Transverse colon (tissue), 4 donors: ENCODE measurements at regions not wholly inside any gene's neighbourhood (a gene's known extent, or its start where the extent isn't known, plus 50 kb on each side); places are given as distances from the start of the nearest gene placed in this dataset.

ENCODE experiments used
- DNase-seq: peaks from one replicate; pipeline ENCODE4 v3.0.0-alpha.2; 2019
- H3K27ac ChIP-seq, 4 donors: fragments of 200-600 bp; sonication (generic); 2 replicates each; pipeline ENCODE4 v1.5.1; 2016 to 2018; ENCODE audit warnings: inconsistent platforms in 4 of 4
- H3K27me3 ChIP-seq: fragments of 200-600 bp; sonication (generic); 2 replicates; pipeline ENCODE4 v1.5.1; 2017; ENCODE audit warnings: inconsistent platforms
- H3K36me3 ChIP-seq, 4 donors: fragments of 200-600 bp; sonication (generic); 2 replicates each; pipeline ENCODE4 v1.5.1; 2017 to 2019; ENCODE audit warnings: inconsistent platforms in 4 of 4
- H3K4me1 ChIP-seq, 4 donors: fragments of 200-600 bp; sonication (generic); 2 replicates each; pipeline ENCODE4 v1.5.1; 2017 to 2020; ENCODE audit warnings: inconsistent platforms in 4 of 4
- H3K4me3 ChIP-seq, 4 donors: fragments of 200-600 bp; sonication (generic); 1 replicate in 1 of 4; 2 replicates in 3 of 4; pipeline versions ENCODE4 v1.5.1 to v1.6.1; 2017 to 2019; ENCODE audit warnings: inconsistent platforms in 4 of 4
- H3K9me3 ChIP-seq, 2 donors: fragments of 200-600 bp; sonication (generic); 2 replicates each; pipeline ENCODE4 v1.5.1; 2017 to 2019; ENCODE audit warnings: inconsistent platforms in 2 of 2
- EP300 ChIP-seq: sonication (generic); formaldehyde crosslinking; IDR thresholded peaks from one replicate; pipeline ENCODE4 v1.6.1; 2017; ENCODE audit warnings: antibody characterized with exemption, low read depth
- POLR2A ChIP-seq: fragments of 450-650 bp; IDR thresholded peaks from one replicate; pipeline ENCODE4 v1.6.1; 2016; ENCODE audit warnings: antibody characterized with exemption, mild to moderate bottlenecking, moderate library complexity
- POLR2AphosphoS5 ChIP-seq, 3 donors: sonication (generic); formaldehyde crosslinking; IDR thresholded peaks; one replicate each; pipeline ENCODE4 v1.6.1; 2016; ENCODE audit warnings: antibody characterized with exemption in 3 of 3
- WGBS, 2 donors: methylation state at CpG; one replicate each; pipeline ENCODE4 v1.1.5; 2018; ENCODE audit warnings: low coverage in 1 of 2; 5-methylcytosine and 5-hydroxymethylcytosine counted together
- in situ Hi-C, 4 donors: fragments of 200-750 bp; cut with MboI; loops; one replicate each; pipeline versions ENCODE4 v1.15.0 to v1.15.1; 2017; ENCODE audit warnings: low sequenced_read_pairs in 3 of 4, low pct_ligation_motif_present in 1 of 4, low pct_unique_long_range_greater_than_20kb in 1 of 4
- intact Hi-C: fragments of 100-400 bp; cut with DNase I; formaldehyde crosslinking; loops from one replicate; pipeline ENCODE4 v1.15.1; 2023; ENCODE audit warnings: low total_unique reads
- TF ChIP-seq, protein P1 (sequence below), 5 experiments: fragments of 200-600 bp in 3 of 5; fragments of 450-650 bp in 2 of 5; sonication (generic) in 3 of 5; IDR thresholded peaks; 1 replicate in 2 of 5; 2 replicates in 3 of 5; pipeline ENCODE4 v1.5.1; 2016 to 2017; ENCODE audit warnings: antibody characterized with exemption in 5 of 5, inconsistent platforms in 3 of 5, mild to moderate bottlenecking in 2 of 5, moderate library complexity in 1 of 5

DNA sequence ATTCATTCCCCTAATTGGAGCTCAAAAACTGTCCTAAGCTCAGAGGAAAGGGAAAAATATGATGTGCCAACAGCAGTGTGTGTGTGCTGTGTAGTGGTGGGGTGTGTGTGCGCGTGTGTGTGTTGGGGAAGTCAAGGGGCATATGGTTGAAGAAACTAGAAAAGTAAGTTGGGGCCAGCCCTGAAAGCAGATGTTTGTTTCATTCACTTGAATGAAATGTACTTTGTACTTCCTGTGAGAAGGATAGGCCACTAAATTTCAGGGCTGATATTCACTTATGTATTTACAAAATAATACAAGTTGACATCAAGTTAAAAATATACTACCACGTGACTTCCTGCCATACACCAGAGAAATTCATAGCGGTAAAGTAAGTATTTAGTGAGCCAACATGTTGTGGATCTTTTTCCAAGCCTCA, 151.3 kb upstream of the JADE1 start:
- intact Hi-C loops: loop anchor here (10.0 kb wide), 1 partner anchor 93 kb away; no protein-coding TSS in a partner anchor
- Histone ChIP-seq H3K4me3 (no peak overlapping the region), H3K27me3 (no peaks in the 10 kb centered on the region), H3K36me3 (no peaks in the 10 kb centered on the region), H3K27ac (peak overlapping the region; percentile 30 to 85 (median 58)), H3K9me3 (no peaks in the 10 kb centered on the region), H3K4me1 (peaks cover 9 to 49% (median 29%) of the 10 kb centered on the region in 4 donors)
- no peak for DNase-seq
- TF ChIP-seq POLR2AphosphoS5 (IDR thresholded peaks at IDR 0.05) (peak in 1 of 3 donors; percentile 9), POLR2A (no peak), EP300 (no peak)
- WGBS, 2 donors: 29 to 54% methylated on average over 4 of the region's 4 CpGs
- in situ Hi-C loops: no loop called here

DNA sequence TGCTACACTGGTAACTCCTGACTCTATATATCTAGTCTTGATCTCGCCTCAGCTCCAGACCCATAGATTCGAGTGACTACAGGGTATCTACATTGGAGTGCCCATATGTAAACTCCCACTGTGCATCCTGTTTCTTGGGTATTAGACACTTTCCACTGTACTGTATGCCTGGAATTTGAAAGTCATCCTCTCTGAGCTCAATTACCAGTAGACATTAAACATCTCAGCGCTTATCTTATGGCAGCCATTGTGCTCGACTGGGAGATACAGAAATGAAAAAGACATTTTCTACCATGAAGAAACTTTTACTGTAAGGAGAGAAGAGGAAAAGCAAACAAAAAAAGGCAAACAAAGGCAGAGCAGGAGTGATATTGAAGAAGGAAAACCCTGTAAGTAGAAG, 151.9 kb upstream of the JADE1 start:
- H3K36me3 ChIP-seq: no peaks in the 10 kb centered on the region
- WGBS, 2 donors: 89 to 100% methylated on average over 4 of the region's 4 CpGs
- H3K9me3 ChIP-seq: no peaks in the 10 kb centered on the region
- no peak for TF ChIP-seq POLR2A
- TF ChIP-seq POLR2AphosphoS5 (IDR thresholded peaks at IDR 0.05): no peak
- TF ChIP-seq EP300: no peak
- TF ChIP-seq, protein P1, sequence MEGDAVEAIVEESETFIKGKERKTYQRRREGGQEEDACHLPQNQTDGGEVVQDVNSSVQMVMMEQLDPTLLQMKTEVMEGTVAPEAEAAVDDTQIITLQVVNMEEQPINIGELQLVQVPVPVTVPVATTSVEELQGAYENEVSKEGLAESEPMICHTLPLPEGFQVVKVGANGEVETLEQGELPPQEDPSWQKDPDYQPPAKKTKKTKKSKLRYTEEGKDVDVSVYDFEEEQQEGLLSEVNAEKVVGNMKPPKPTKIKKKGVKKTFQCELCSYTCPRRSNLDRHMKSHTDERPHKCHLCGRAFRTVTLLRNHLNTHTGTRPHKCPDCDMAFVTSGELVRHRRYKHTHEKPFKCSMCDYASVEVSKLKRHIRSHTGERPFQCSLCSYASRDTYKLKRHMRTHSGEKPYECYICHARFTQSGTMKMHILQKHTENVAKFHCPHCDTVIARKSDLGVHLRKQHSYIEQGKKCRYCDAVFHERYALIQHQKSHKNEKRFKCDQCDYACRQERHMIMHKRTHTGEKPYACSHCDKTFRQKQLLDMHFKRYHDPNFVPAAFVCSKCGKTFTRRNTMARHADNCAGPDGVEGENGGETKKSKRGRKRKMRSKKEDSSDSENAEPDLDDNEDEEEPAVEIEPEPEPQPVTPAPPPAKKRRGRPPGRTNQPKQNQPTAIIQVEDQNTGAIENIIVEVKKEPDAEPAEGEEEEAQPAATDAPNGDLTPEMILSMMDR (IDR thresholded peaks at IDR 0.05): no peak
- peaks cover 9 to 54% (median 33%) of the 10 kb centered on the region in 4 donors for H3K4me1 ChIP-seq
- intact Hi-C loops (loop anchor here (10.0 kb wide), 1 partner anchor 93 kb away; no protein-coding TSS in a partner anchor), in situ Hi-C loops (no loop called here)
- H3K27ac ChIP-seq: peak overlapping the region; percentile 30 to 85 (median 58)
- H3K27me3 ChIP-seq: no peaks in the 10 kb centered on the region
- DNase-seq: no peak
- no peak overlapping the region for H3K4me3 ChIP-seq

DNA sequence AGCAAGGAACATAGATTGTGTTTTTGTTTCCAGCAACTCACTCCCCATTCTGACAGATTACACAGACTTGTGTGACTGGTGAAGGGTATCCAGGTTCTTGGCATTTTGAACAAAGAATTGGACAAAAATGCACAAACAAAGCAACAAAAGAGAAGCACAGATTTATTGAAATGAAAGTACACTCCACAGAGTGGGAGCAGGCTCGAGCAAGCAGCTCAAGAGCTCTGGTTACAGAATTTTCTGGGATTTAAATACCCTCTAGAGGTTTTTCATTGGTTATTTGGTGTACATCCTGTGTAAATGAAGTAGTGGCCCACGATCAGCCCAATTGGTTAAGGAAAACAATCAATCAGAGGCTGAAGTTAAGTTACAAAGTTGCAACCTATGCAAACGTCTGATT, 155.0 kb upstream of the JADE1 start:
- Histone ChIP-seq H3K27ac (peak overlapping the region in 3 of 4 donors; percentile 67 to 76 (median 74)), H3K36me3 (no peaks in the 10 kb centered on the region), H3K9me3 (no peaks in the 10 kb centered on the region), H3K4me1 (peaks cover 9 to 46% (median 35%) of the 10 kb centered on the region in 4 donors), H3K27me3 (no peaks in the 10 kb centered on the region), H3K4me3 (no peak overlapping the region)
- 68 to 78% methylated on average over 2 to 3 of the region's 3 CpGs for WGBS, 2 donors
- TF ChIP-seq, protein P1 (IDR thresholded peaks at IDR 0.05): no peak
- TF ChIP-seq EP300 (no peak), POLR2A (no peak), POLR2AphosphoS5 (IDR thresholded peaks at IDR 0.05) (no peak)
- intact Hi-C loops: loop anchor here (5.0 to 10.0 kb wide), 2 partner anchors 90 to 208 kb away; no protein-coding TSS in a partner anchor
- in situ Hi-C loops: no loop called here
- no peak for DNase-seq

DNA sequence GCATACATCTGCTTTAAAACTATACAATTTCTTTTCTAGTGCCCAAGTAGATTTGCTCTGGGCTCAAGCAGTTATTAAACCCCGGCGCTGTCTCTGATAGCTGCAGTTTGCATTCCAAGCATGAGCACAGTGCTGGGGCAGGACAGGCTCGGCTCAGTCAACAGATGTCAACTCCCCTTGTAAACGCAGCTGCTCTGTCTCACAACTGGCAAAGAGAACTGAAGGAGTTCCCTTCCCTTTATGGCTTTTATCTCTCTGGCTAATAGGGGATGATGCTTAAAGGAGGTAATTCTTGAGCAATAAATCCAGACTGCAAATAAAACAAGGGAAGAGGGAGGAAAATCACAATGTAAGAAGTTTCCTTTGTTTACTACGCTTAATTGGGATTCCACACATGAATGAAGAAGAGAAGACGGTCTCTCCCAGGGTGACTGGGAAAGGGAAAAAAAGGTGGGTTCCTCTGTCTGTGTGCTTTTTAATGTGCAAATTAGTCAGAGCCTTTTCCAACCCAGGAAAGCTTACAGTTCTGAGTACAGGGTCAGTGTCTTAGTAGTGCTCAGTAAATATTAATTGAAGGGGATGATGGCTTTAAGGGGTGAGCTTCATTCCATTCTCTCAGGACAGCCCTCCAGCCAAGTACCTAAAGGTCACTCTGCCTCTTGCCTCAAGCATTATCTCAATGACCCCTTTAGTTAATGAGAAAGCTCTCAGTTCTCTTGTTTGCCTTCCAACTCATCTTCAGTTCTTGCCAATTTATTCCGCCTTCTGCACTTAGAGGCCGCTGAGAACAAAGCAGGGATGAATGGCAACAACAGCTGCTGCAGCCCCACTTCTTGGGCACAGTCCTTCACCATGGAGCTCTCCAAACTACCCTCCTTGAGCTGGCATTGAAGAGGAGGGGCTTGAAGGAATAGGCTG, 155.7 kb upstream of the JADE1 start:
- peak overlapping the region; percentile 29 to 76 (median 70) for H3K27ac ChIP-seq
- intact Hi-C loops: loop anchor here (5.0 to 10.0 kb wide), 2 partner anchors 89 to 209 kb away; no protein-coding TSS in a partner anchor

More for the DNA sequence above, 155.7 kb upstream of the JADE1 start:
- no peaks in the 10 kb centered on the region for H3K27me3 ChIP-seq
- in situ Hi-C loops: no loop called here
- H3K4me1 ChIP-seq: peaks cover 9 to 45% (median 38%) of the 10 kb centered on the region in 4 donors
- no peak overlapping the region for H3K4me3 ChIP-seq
- H3K9me3 ChIP-seq: no peaks in the 10 kb centered on the region
- DNase-seq: peak; percentile 61
- no peaks in the 10 kb centered on the region for H3K36me3 ChIP-seq
- 39% methylated on average over 4 to 8 of the region's 8 CpGs for WGBS, 2 donors
- TF ChIP-seq, protein P1 (IDR thresholded peaks at IDR 0.05): no peak
- TF ChIP-seq POLR2AphosphoS5 (IDR thresholded peaks at IDR 0.05): peak; percentile 16 to 83 (median 76)
